Tibial nerve (tissue), 3 donors: ENCODE measurements at regions not wholly inside any gene's neighbourhood (a gene's known extent, or its start where the extent isn't known, plus 50 kb on each side); places are given as distances from the start of the nearest gene placed in this dataset.

ENCODE experiments used
- POLR2A ChIP-seq, 2 donors: fragments of 450-650 bp; IDR thresholded peaks; one replicate each; pipeline ENCODE4 v1.6.1; 2017; ENCODE audit warnings: antibody characterized with exemption in 2 of 2, mild to moderate bottlenecking in 2 of 2, moderate library complexity in 2 of 2
- TF ChIP-seq, protein P1 (sequence below), 5 experiments: fragments of 200-600 bp in 3 of 5; fragments of 450-650 bp in 2 of 5; sonication (generic) in 3 of 5; IDR thresholded peaks; one replicate each; pipeline ENCODE4 v1.5.1; 2016 to 2019; ENCODE audit warnings: antibody characterized with exemption in 5 of 5, mild to moderate bottlenecking in 3 of 5, moderate library complexity in 2 of 5

DNA sequence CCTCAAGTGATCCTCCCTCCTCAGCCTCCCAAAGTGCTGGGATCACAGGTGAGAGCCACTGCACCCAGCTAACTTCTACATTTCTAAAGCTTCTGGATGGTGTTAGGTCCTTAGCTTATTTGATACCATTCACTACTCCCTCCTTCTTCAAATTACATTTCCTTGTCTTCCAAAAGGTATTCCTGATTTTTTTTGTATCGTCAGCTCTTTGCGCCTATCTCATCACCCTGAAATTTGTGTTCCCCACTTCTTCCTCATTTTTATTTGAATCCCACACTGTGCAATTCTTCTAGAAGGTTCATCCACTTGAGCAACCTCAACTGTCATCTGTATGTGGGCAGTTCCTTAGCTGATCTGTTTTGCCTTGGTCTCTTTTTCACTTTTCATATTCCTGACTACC lies 241.8 kb upstream of the RGS6 start:
- TF ChIP-seq, protein P1, sequence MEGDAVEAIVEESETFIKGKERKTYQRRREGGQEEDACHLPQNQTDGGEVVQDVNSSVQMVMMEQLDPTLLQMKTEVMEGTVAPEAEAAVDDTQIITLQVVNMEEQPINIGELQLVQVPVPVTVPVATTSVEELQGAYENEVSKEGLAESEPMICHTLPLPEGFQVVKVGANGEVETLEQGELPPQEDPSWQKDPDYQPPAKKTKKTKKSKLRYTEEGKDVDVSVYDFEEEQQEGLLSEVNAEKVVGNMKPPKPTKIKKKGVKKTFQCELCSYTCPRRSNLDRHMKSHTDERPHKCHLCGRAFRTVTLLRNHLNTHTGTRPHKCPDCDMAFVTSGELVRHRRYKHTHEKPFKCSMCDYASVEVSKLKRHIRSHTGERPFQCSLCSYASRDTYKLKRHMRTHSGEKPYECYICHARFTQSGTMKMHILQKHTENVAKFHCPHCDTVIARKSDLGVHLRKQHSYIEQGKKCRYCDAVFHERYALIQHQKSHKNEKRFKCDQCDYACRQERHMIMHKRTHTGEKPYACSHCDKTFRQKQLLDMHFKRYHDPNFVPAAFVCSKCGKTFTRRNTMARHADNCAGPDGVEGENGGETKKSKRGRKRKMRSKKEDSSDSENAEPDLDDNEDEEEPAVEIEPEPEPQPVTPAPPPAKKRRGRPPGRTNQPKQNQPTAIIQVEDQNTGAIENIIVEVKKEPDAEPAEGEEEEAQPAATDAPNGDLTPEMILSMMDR (IDR thresholded peaks at IDR 0.05): no peak
- no peak for TF ChIP-seq POLR2A (IDR thresholded peaks at IDR 0.05)
